Keratinocyte (primary cell): ENCODE measurements at regions not wholly inside any gene's neighbourhood (a gene's known extent, or its start where the extent isn't known, plus 50 kb on each side); places are given as distances from the start of the nearest gene placed in this dataset.

Source experiments
- DNase-seq: peaks from one replicate; pipeline ENCODE4 v3.0.0-alpha.2; 2011; ENCODE audit warnings: low read depth, missing footprints, low spot score
- FAIRE-seq: peaks from 2 replicates; lab custom pipeline; 2011; peaks lifted over from hg19 to GRCh38; lab: Jason Lieb, UNC
- H2AFZ ChIP-seq: 2 replicates; pipeline ENCODE4 v1.6.0; 2012; ENCODE audit warnings: low read length, control low read depth, inconsistent platforms; ENCODE audit not compliant: control insufficient read depth
- H3K27ac ChIP-seq: 2 replicates; pipeline ENCODE4 v1.5.1; 2011; ENCODE audit warnings: low read length; ENCODE audit not compliant: control insufficient read depth, insufficient read depth
- H3K27me3 ChIP-seq: 3 replicates; pipeline ENCODE4 v1.6.0; 2011; ENCODE audit warnings: low read length; ENCODE audit not compliant: control insufficient read depth, insufficient read depth; ENCODE audit errors: extremely low read depth
- H3K36me3 ChIP-seq, 2 experiments: 2 replicates in 1 of 2; 3 replicates in 1 of 2; pipeline ENCODE4 v1.5.1; 2011; ENCODE audit warnings: low read length in 2 of 2, mild to moderate bottlenecking in 1 of 2; ENCODE audit not compliant: control insufficient read depth in 2 of 2, insufficient read depth in 2 of 2; ENCODE audit errors: extremely low read depth in 1 of 2
- H3K4me1 ChIP-seq: 3 replicates; pipeline ENCODE4 v1.5.1; 2011; ENCODE audit warnings: low read length; ENCODE audit not compliant: control insufficient read depth, insufficient read depth; ENCODE audit errors: extremely low read depth
- H3K4me2 ChIP-seq: 3 replicates; pipeline ENCODE4 v1.6.0; 2011; ENCODE audit warnings: low read depth, low read length; ENCODE audit not compliant: control insufficient read depth, insufficient read depth; ENCODE audit errors: extremely low read depth
- H3K4me3 ChIP-seq, 3 experiments: fragments of 200-600 bp in 1 of 3; sonication (generic) in 1 of 3; 2 replicates in 2 of 3; 3 replicates in 1 of 3; pipeline ENCODE4 v1.5.1; 2011 to 2016; ENCODE audit warnings: low read length in 3 of 3, mild to moderate bottlenecking in 3 of 3, control low read depth in 2 of 3, inconsistent platforms in 1 of 3, low read depth in 1 of 3, mixed read lengths in 1 of 3, mixed run types in 1 of 3, moderate library complexity in 1 of 3; ENCODE audit not compliant: control insufficient read depth in 2 of 3, insufficient read depth in 2 of 3; ENCODE audit errors: extremely low read depth in 1 of 3
- H3K79me2 ChIP-seq: 2 replicates; pipeline ENCODE4 v1.6.0; 2012; ENCODE audit warnings: low read length; ENCODE audit not compliant: control insufficient read depth, insufficient read depth
- H3K9ac ChIP-seq: 3 replicates; pipeline ENCODE4 v1.6.0; 2011; ENCODE audit warnings: low read length; ENCODE audit not compliant: control insufficient read depth, insufficient read depth; ENCODE audit errors: extremely low read depth
- H3K9me1 ChIP-seq: 3 replicates; pipeline ENCODE4 v1.6.0; 2011; ENCODE audit warnings: low read length; ENCODE audit not compliant: control insufficient read depth, insufficient read depth; ENCODE audit errors: extremely low read depth
- H3K9me3 ChIP-seq: 2 replicates; pipeline ENCODE4 v1.5.1; 2012; ENCODE audit warnings: low read depth, low read length; ENCODE audit not compliant: control insufficient read depth
- H4K20me1 ChIP-seq: 3 replicates; pipeline ENCODE4 v1.6.0; 2011; ENCODE audit warnings: low read length; ENCODE audit not compliant: control insufficient read depth, insufficient read depth; ENCODE audit errors: extremely low read depth
- CTCF ChIP-seq, 3 experiments: IDR thresholded peaks in 1 of 3; conservative IDR thresholded peaks in 1 of 3; optimal IDR thresholded peaks in 1 of 3; 2 replicates in 2 of 3; 3 replicates in 1 of 3; pipeline versions ENCODE3 to v1.5.1; 2011; ENCODE audit warnings: low read length in 3 of 3, mild to moderate bottlenecking in 3 of 3, moderate library complexity in 2 of 3, control low read depth in 1 of 3, inconsistent platforms in 1 of 3; ENCODE audit not compliant: insufficient read depth in 2 of 3; ENCODE audit errors: extremely low read depth in 1 of 3
- EZH2 ChIP-seq: IDR thresholded peaks from one replicate; pipeline ENCODE4 v1.6.1; 2012; ENCODE audit warnings: inconsistent platforms, mild to moderate bottlenecking, low read length, moderate library complexity
- dilution Hi-C: fragments of 300-500 bp; cut with MboI; formaldehyde crosslinking; loops from one replicate; pipeline ENCODE4 v1.7.0; 2020; ENCODE audit warnings: low sequenced_read_pairs; ENCODE audit not compliant: extremely low pct_ligation_motif_present

GRCh38 chr7:156368053-156368843, 272.3 kb upstream of the RNF32 start:
- Histone ChIP-seq H3K4me2 (no peak overlapping the region), H3K27ac (no peak overlapping the region), H3K4me3 (no peak overlapping the region), H3K9me1 (no peaks in the 10 kb centered on the region), H2AFZ (no peak overlapping the region), H3K4me1 (no peaks in the 10 kb centered on the region), H3K9ac (no peak overlapping the region), H3K36me3 (no peaks in the 10 kb centered on the region), H3K27me3 (no peaks in the 10 kb centered on the region), H3K9me3 (peaks cover 1% of the 10 kb centered on the region), H3K79me2 (no peaks in the 10 kb centered on the region), H4K20me1 (no peaks in the 10 kb centered on the region)
- FAIRE-seq (no peak), DNase-seq (no peak)
- TF ChIP-seq CTCF (optimal IDR thresholded peaks at IDR 0.05 in 1 of 3, IDR thresholded peaks at IDR 0.05 in 1 of 3, conservative IDR thresholded peaks at IDR 0.05 in 1 of 3; ENCODE audit: extremely low read depth in 1 of 3, insufficient read depth in 2 of 3, low read length in 3 of 3) (no peak), EZH2 (no peak)
- dilution Hi-C loops: no loop called here

GRCh38 chr7:156363751-156364150, 276.8 kb upstream of the RNF32 start:
- no peak overlapping the region for H3K4me2 ChIP-seq
- H3K27me3 ChIP-seq: no peaks in the 10 kb centered on the region
- no peaks in the 10 kb centered on the region for H3K79me2 ChIP-seq
- dilution Hi-C loops: no loop called here
- FAIRE-seq: no peak
- no peaks in the 10 kb centered on the region for H4K20me1 ChIP-seq
- H3K36me3 ChIP-seq: no peaks in the 10 kb centered on the region
- H3K9me3 ChIP-seq: peaks cover 4% of the 10 kb centered on the region
- no peak for DNase-seq
- no peak overlapping the region for H3K9ac ChIP-seq
- no peak for TF ChIP-seq EZH2
- TF ChIP-seq CTCF (optimal IDR thresholded peaks at IDR 0.05 in 1 of 3, IDR thresholded peaks at IDR 0.05 in 1 of 3, conservative IDR thresholded peaks at IDR 0.05 in 1 of 3; ENCODE audit: extremely low read depth in 1 of 3, insufficient read depth in 2 of 3, low read length in 3 of 3): no peak
- H3K27ac ChIP-seq: no peak overlapping the region
- no peaks in the 10 kb centered on the region for H3K9me1 ChIP-seq
- H3K4me3 ChIP-seq: no peak overlapping the region
- no peaks in the 10 kb centered on the region for H3K4me1 ChIP-seq
- H2AFZ ChIP-seq: no peak overlapping the region
